GM19372 (cell line): ENCODE measurements at regions not wholly inside any gene's neighbourhood (a gene's known extent, or its start where the extent isn't known, plus 50 kb on each side); places are given as distances from the start of the nearest gene placed in this dataset.
"Not testable (repeated sequence)": the region's sequence is repeated elsewhere in the genome, so short reads cannot be mapped to it uniquely, and the experiment has no call there.

Experiments
- ATAC-seq: cut with Tn5 transposase; IDR thresholded peaks from one replicate; pipeline ENCODE4 v1.9.1; 2021; ENCODE audit warnings: mild to moderate bottlenecking, low read depth, moderate library complexity; ENCODE audit not compliant: unreplicated experiment

DNA sequence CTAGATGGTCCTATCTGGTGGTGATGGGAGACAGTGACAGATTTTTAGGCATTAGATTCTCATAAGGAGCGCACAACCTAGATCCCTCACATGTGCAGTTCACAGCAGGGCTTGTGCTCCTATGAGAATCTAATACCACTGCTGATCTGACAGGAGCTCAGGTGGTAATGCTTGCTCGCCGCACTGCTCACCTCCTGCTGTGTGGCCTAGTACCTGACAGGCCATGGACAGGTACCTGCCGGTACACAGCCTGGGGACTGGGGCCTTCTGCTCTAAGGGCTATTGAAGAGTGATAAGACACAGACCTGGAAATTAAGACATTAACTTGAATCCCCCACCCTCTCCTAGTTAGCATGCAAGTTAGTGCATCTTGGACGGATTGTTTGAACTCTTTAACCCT is 64.4 kb downstream of the KLRB1 start:
- ATAC-seq, result not testable (repeated sequence)

DNA sequence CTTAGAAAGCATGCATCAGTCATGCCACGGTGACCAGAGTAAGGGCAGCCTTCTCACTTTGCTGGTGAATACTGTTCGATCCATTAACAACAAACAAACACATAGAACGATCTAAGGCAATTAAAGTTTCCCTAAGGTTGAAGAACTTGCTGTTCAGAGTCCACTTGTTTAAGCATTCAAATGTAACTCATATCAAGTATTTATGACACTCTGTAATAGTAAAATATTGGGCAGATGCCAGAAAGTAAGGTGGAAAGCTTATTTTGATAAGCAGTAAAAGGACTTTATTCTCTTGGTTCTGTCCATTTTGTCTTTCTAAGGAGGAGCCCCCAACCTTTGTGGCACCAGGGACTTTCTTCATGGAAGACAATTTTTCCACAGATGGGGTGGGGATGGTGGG is 64.9 kb downstream of the KLRB1 start:
- ATAC-seq, result not testable (repeated sequence)

DNA sequence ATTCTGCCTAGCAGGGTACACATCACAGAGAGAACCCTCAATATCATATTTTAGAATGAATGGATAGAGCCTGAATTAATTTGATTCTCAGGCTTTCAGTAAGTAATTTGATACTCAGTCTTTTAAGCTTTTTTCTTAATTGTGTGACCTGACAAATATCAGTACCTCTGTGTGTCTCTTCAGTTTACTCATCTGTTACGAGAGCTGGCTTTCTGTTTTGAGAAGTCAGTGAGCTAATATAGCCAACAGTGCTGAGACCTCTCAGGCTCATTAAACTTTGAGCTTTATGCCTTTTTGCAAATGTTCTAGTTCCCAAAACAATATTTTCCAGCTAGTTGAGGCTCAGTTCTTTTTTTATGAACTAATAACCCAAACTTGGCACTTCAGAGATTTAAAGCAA is 91.8 kb downstream of the KLRB1 start:
- ATAC-seq, result not testable (repeated sequence)

DNA sequence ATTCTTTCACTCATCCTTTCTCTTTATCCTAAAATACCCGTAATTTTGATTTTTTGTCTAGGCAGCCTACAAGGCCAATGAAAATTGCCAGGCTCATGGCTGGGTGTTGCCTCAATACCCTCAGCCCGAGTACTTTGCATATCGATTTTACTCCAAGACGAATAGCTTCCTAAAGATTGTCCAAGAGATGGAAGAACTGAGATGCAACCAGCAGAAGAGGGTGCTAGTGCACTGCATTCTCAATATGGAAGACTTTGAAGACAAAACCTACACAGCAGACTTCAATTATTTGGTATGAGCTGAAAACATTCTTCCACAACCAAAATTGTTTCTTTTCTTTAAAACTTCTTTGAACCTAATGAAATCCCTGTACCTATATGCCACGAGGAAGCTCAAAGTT is 95.0 kb downstream of the KLRB1 start:
- ATAC-seq, result not testable (repeated sequence)

DNA sequence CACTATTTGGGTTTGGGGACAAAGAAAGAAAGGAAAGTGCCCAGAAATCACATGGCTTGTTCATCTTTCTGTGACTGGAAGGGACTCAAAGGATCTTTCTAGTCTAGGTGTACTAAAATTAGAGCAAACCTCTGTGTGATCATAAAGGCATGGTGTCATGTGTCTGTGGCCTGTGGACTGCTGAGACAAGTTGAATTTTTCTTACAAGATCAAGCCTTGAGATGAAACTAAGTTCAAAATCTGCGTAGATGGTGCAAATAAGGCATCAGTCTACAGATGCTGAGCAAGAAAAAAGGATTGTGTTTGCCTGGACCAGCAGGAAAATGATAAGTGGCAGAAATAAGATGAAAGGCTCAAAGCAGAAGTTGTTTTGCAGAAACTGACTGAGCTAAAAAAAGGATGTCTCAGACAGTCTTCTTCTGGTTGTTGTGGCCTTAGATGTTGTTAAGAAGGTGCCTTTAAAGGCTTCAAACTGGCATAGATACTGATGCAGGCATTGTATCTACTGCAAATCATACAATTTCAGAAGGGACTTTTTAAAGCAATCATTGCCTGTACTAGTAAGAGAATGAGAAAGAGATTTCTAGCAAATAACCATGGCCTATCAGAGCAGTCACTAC is 97.2 kb downstream of the KLRB1 start:
- not testable (repeated sequence) for ATAC-seq

DNA sequence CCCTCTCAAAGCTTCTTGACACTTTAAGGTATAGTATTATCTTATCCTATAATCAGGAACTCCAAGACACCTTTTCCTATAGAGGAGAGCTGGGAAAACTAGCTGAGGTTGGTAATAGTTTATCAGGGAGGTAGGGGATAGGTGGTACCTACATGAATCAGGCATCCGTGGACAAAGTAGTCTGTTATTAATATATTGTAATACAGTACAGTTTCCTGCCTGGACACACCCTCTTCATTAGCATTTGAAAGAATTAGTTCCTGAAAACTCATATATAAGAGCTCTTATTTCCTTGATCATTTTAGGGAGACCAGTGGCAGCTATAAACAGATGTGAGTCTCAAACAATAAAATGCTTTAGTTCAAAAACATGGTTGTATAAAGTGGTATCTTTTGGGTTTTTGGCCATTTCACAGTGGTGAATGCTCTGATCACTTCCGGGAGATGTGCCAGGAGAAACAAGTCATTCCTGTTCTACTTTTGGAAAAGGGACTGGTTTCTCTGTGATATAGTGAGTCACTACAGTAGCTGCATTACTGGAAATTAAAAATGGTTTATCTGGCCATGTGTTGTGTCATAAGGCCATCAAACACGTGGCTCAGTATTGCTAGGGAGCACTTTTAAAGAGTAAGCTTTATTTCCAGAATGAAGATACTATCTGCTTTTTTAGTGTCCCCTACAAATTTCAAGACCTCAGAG is 98.1 kb downstream of the KLRB1 start:
- no peak for ATAC-seq

DNA sequence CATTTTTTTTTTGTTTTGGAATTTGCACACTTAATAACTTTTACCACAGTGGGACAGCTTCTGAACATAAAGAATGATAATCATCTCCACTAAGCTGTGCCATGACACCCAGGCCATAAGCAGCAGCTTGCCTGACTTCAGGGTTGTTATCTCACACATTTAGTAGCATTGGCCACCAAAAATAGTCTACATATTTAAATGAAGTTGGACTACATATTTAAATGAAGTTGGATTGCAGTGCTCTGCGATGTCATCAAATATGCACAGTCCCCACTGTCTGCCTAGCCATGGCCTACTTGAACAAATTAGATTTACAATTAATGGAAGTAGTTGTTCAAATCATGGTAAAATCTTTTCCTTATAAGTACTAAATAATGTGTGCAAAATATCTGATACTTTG is 101.0 kb downstream of the KLRB1 start:
- ATAC-seq, result no peak

DNA sequence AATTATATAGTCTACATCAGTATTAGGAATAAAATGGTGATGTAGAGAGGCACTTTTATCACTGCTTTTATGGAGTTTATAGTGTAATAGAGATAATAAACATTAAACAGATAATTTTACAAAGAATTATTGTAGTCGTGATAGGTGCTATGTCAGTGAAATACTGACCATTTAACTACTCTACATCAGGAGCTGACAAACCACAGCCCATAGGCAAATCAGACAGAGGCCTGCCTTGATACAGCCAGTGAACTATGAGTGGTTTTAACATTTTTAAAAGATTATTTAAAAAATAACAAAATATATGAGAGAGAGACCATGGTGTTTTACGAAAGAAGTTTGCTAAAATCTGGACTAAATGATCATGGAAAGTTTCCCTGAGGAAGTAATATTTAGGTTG is 104.3 kb downstream of the KLRB1 start:
- not testable (repeated sequence) for ATAC-seq

DNA sequence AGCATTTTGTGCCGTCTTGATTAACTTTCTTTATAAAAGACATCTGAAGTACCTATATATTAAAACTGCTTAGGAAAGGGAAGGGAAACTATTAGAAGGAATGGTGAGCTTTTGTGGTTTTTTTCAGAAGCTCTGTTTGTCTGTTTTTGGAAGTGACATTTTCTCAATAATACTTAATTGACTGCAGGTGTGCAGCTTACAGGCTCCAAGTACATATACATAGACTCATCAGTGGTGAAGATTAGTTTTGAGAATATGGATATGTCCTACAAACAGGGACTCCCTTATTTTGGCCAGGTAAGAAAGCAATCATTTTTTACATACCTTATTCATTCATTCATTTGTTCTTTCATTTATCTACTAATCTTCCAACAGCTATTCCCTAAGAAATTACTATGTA is 104.9 kb downstream of the KLRB1 start:
- ATAC-seq, result not testable (repeated sequence)

DNA sequence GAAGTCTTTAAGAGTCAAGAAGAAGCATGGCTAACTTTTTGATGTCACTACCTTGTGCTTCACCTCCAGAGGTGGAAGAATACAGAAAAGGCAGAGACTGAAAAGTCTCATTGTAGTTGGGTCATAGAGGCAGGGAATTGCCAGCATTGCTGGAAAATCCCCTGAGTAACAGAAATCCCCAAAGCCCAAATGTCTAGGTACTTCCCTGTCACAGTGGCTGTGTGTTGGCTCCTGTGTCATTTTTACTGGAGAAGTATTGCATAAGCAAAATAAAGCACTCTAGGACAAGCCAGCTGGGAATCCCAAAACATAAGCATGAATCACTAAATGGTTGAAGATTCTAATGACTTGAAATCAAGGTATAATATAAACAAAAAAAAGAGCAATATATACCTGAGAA is 114.4 kb downstream of the KLRB1 start:
- not testable (repeated sequence) for ATAC-seq

DNA sequence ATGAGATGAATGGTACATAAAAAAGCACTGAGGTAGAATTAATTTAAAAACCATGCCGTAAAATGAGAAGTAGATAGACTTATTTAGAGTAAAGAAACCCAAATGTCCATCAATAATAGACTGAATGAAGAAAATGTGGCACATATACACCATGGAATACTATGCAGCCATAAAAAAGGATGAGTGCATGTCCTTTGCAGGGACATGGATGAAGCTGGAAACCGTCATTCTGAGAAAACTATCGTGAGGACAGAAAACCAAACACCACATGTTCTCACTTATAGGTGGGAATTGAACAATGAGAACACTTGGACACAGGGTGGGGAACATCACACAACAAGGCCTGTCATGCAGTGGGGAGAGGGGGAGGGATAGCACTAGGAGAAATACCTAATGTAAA is 126.4 kb downstream of the KLRB1 start:
- ATAC-seq, result not testable (repeated sequence)

DNA sequence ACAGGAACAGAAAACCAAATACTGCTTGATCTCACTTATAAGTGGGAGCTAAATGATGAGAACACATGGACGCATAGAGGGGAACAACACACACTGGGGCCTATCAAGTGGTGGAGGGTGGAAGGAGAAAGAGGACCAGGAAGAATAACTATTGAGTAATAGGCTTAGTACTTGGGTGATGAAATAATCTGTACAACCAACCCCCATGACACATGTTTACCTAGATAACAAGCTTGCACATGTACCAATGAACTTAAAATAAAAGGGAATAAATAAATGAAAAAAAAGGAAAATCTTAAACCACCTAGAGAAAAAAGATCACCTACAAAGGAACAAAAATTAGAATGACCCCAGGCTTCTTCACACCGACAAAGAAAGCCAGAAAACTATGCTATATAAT is 133.5 kb downstream of the KLRB1 start:
- not testable (repeated sequence) for ATAC-seq

DNA sequence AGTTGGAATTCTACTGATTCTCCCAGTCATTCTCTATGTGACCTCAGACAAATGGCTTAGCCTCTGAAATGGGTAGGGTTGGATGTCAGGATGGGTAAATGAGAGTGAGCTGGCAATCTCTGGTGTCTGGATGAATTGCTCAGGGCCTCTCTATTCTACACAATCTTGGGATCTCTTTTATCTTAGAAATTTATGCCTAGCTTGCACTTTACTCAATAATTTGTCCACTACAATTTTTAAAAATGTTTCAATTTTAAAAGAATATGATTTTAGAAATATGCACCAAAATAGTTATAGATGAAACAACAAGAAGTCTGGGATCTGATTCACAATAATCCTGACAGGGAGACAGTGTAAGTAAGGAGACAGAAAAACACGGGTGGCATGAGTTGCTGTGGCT is 134.1 kb downstream of the KLRB1 start:
- not testable (repeated sequence) for ATAC-seq

DNA sequence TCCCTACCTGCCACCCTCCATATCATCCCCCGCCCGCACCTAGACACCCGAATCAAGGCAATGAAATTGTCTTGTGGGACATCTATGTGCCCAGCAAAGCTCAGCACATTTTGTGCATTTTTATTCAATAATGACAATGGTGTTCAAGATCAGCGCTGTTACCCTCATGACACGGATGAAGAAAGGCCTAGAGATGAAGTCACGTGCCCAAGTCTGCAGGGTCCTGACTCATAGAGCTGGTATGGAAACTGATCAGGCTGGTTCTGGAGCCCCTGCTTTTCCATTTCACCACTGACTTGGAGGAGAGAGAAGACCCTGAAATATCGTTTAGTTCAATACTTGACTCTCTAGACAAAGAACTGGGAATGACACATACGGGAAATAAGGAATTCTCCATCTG is 136.2 kb downstream of the KLRB1 start:
- ATAC-seq, result not testable (repeated sequence)

DNA sequence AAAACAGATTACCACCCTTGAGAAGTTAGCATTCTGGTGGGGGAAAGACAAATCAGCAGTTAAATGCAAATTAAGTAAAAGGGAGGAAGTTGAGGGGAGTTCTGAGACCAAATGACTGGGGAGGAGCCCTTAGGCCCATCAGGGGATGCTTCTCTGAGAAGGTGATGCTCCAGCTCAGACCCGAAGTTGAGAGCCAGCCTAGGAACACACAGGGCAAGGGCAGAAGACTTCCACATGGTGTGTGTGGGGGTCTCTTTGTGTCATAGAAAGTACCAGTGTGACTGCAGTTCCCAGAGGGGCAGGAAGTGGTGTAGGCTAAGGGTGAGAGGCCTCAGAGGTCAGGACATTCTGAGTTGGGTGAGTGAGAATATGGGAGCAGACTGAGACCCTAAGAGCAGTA is 137.3 kb downstream of the KLRB1 start:
- not testable (repeated sequence) for ATAC-seq

DNA sequence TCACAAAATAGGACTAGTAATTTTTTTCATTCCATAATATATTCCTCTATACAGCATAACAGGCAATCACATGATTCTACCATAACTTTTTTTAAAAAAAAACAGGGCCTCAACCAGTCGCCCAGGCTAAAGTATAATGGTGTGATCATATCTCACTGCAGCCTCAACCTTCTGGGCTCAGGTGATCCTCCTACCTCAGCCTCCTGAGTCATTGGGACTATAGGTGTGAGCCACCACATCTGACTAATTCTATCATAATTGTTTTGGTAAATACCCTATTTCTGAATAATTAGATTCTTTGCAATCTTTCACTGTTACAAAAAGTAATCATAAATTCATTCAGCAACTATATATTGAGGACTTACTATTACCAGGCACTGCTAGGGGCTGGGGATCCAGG is 137.8 kb downstream of the KLRB1 start:
- not testable (repeated sequence) for ATAC-seq

DNA sequence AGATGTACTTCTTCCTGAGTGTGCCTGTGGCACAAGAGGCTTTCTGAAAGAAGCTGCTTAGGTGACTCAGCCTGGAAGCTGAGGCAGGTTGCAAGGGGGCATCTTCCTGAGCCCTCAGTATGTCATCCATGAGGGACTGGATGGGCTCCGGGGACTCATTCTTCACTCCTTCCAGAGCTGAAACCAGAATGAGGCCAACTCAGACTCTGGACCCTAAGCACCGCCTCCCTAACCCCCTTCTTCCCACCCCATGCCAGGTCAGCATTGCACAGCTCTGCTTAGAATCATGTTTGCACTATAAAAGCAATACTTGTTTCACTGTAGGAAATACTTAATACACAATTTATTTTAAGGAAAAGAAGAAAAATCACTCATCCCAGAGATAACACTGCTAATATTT is 138.3 kb downstream of the KLRB1 start:
- not testable (repeated sequence) for ATAC-seq

DNA sequence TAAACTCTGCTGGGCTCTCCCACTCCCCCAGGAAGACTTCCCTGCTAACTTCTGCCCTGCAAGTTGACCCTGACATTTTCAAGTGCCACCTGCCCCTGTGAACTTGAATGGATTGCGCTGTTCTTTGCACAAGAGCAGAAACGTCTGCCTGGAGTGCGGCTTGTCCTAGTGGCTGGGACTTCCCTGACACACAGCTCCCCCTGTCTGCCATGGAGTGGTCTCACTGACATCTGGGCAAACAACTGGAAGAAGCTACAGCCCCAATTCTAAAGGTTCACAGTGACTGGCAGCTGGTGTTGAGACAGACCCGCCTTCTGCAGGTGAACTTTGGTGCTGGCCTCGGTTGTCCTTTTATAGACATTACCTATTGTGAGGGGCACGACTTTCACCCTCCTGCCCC is 138.7 kb downstream of the KLRB1 start:
- ATAC-seq, result not testable (repeated sequence)

DNA sequence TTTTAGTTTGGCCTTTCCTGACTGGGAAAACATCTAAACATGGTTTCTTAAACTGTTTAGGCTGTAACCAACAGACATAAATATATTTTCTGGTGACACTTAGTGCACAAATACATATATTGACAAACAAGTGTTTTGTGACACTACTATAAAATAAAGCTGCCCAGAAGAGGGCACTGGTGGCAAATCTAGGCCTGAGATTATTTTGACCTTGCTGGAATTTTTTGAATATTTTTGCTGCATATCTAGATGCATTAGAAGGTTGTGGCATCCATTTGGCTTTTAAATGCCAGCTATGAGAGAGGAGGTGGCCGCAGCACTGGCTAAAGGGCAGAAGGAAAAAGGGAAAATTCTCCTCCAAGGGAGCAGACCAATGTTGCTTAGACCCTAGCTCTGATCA is 139.6 kb downstream of the KLRB1 start:
- ATAC-seq, result not testable (repeated sequence)

DNA sequence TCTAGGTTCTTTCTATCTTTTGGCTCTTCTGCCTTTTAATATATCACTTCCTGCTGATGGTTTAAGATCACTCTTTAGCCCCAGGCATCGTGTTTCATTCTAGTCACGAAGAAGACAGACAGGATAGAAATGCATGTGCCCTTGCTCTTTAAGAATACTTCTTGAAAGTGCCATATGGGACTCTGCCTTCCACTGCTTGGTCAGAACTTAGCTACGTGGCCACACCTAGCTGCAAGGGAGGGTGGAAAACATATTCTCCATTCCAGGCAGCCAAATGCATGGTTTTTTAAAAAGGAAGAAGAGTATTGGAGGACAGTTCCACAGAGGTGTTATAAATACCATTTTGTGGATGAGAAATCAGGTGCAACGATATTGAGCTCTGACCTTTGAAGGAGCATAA is 143.3 kb downstream of the KLRB1 start:
- ATAC-seq, result no peak

DNA sequence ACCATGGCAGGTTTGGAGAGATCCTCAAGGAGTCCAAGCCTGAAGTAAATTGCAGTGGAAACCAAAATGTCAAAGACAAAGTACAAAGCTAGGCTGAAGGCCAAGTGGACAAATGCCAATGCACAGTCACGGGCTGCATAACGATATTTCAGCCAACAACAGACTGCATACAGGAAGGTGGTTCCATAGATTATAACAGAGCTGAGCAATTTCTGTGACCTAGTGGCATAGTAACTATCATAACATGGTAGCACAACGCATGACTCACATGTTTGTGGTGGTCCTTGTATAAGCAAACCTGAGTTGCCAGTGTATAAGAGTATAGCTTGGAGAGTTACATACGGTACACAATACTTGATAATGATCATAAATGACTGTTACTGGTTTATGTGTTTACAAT is 152.2 kb downstream of the KLRB1 start:
- ATAC-seq, result not testable (repeated sequence)

DNA sequence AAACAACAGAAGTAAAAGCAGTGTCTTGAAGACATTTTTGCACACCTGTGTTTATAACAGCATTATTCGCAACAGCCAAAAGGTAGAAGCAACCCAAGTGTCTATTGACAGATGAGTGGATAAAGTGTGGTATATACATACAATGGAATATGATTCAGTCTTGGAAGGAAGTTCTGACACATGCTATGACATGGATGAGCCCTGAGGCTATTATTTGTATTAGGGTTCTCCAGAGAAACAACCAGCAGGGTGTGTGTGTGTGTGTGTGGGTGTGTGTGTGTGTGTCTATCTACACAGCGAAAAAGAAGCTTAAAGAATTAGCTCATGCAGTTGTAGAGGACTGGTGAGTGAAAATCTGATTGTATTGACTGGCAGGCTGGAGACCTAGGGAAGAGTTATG is 153.7 kb downstream of the KLRB1 start:
- ATAC-seq, result not testable (repeated sequence)
